HG03095 (cell line): ENCODE measurements at regions not wholly inside any gene's neighbourhood (a gene's known extent, or its start where the extent isn't known, plus 50 kb on each side); places are given as distances from the start of the nearest gene placed in this dataset.
"Not testable (repeated sequence)": the region's sequence is repeated elsewhere in the genome, so short reads cannot be mapped to it uniquely, and the experiment has no call there.

Source experiments
- ATAC-seq: cut with Tn5 transposase; IDR thresholded peaks from one replicate; pipeline ENCODE4 v1.9.1; 2021; ENCODE audit warnings: moderate library complexity; ENCODE audit not compliant: unreplicated experiment

GRCh38 chr9:42239445-42240260, 56.2 kb downstream of the SPATA31A6 start:
- ATAC-seq: not testable (repeated sequence)

- ATAC-seq: not testable (repeated sequence)
Observed at GRCh38 chr9:42240261-42240579, 56.8 kb downstream of the SPATA31A6 start.

- ATAC-seq: not testable (repeated sequence)
Observed at GRCh38 chr9:42243211-42243610, 59.8 kb downstream of the SPATA31A6 start.

- not testable (repeated sequence) for ATAC-seq
Observed at GRCh38 chr9:42243822-42244221, 60.4 kb downstream of the SPATA31A6 start.

GRCh38 chr9:42268729-42269128, 85.3 kb downstream of the SPATA31A6 start:
- ATAC-seq: not testable (repeated sequence)

DNA sequence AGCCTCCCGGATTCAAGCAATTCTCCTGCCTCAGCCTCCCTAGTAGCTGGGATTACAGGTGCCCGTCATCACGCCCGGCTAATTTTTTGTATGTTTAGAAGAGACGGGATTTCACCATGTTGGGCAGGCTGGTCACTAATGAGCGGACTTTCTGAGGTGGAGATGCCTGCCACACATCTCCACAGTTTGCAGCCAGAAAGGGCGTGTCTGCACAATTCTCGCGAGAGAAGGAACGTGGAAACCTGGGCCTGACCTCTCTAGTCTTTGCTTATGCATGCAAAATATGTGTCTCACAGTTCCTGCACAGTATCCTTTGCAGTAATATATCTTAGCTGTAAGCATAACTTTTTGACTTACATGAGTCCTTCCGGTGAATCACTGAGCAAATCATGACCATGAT, 85.7 kb downstream of the SPATA31A6 start:
- not testable (repeated sequence) for ATAC-seq

DNA sequence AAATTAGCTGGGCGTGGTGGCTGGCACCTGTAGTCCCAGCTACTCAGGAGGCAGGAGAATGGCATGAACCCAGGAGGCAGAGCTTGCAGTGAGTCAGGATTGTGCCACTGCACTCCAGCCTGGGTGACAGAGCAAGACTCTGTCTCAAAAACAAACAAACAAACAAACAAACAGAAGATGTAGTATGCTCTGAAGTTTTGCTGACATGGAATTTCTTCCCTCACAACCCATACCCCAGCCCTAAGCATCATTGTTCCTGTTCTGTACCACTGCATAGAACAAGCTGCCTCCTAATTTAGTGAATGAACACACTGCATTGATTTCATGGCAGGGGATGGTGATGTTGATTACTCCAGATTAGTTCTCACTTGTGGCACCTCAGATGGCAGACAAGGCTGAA, 89.7 kb downstream of the SPATA31A6 start:
- ATAC-seq: not testable (repeated sequence)

DNA sequence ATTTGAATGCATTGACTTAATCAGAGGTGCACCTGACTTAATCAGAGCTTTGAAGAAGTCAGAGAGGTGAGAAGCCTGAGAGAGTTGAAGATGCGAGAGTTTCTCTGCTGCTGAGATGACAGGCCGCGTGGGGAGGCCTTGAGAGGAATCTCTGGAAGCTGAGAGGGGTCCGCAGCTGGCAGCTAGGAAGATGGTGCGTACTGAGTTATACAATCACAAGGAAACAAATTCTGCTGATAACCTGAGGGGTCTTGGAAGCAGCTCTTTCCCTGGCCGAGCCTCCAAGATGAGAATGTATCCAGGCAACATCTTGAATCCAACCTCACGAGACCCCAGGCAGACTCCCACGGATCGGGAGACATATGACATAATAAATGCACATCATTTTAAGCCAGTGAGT, 91.7 kb downstream of the SPATA31A6 start:
- ATAC-seq: no peak

DNA sequence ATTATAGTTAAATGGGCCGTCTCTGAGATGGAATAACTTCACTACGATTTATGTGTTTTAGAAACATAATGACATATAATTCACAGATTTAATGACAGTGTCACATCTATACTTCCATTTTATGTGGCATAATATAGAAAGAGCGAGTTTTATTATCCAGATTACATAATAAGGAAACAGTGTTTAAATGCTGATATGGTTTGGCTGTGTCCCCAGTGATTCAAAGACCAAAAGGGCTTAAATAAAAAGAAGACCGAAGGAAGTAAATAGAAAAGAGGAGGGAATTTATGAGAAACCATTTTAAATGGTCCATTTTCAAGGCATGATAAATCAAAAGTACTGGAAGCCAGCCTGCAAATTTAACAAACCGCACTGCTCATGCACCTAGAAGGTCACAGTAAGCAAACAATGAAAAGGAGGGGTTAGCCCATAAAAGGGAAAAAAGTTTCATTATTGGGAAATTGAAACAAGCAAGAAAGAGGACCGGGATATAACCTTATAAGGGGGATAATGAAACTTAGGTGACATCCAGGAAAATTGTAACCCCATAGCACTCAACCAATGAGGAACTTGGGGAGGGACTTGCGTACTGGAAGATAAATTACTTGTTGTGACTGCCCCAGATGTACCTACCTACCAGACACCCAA, 99.2 kb downstream of the SPATA31A6 start:
- ATAC-seq: not testable (repeated sequence)

DNA sequence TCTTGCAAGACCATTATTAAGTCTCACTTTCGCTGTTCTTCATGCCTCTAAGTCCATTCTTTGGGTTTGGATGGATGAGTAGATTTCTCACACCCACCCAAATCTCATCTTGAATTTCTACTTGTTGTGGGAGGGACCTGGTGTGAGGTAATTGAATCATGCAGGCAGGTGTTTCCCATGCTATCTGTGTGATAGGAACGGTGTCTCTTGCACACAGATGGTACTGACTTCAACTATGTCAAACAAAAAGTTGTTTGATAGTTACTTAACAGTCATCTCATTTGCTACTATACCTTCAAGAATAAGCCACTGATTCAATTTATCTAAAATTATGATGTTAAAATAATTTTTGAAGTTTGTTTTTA, 99.7 kb downstream of the SPATA31A6 start:
- not testable (repeated sequence) for ATAC-seq

DNA sequence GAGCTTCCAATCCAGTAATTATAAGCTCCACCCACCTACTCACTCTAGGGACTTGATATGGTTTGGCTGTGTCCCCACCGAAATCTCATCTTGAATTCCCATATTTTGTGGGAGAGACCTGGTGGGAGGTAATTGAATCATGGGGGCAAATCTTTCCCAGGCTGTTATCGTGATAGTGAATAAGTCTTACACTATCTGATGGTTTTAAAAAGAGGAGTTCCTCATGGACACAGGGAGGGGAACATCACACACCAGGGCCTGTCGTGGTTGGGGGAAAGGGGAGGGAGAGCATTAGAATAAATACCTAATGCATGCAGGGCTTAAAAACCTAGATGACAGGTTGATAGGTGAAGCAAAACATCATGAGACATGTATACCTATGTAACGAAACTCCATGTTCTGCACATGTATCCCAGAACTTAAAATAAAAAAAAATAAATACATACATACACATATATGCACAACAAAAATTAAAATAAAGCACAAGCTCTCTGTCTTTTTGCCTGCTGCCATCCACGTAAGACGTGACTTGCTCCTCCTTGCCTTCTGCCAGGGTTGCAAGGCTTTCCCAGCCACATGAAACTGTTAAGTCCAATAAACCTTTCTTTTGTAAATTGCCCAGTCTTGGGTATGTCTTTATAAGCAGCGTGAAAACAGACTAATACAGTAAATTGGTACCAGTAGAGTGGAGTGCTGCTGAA, 102.8 kb downstream of the SPATA31A6 start:
- not testable (repeated sequence) for ATAC-seq

DNA sequence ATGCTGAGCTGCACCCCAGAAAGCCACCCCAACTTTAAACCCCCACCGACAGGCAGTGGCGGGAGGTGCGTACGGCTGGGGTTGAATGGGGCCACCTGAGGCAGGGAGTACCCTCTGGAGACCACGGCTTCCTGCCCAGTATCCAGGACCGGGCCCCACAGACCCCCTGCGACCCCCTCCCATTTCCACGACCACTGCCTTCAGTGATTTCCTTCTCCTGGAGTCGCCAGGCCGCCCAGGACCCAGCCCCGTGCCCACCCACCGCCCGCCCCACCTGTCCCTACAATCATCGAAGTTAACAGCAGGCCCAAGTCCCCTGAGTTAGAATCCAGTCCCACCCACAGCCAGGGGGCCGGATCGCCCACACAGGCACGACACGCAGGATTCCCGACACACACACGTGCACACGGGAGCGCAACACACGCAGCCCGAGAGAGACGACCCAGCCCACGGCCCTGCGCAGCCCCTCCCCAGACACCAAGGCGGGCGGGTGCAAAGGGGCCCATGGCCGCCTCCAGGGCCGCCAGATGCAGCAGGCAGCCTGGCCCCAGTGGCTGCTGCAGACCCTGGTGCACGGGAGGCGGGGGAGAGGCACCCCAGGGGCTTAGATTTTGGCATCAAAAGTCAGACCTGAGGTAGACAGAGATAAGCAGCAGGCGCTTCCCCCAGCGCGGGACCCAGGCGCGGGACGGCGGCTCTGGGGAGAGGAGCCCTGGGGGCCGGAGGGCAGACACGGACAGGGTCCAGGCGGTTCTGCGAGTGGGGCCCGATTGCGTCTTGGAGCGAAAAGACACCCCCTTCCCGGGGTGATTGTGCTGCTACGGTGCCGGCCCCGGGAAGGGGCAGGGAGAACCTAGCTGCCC, 104.8 kb downstream of the SPATA31A6 start:
- ATAC-seq: not testable (repeated sequence)

DNA sequence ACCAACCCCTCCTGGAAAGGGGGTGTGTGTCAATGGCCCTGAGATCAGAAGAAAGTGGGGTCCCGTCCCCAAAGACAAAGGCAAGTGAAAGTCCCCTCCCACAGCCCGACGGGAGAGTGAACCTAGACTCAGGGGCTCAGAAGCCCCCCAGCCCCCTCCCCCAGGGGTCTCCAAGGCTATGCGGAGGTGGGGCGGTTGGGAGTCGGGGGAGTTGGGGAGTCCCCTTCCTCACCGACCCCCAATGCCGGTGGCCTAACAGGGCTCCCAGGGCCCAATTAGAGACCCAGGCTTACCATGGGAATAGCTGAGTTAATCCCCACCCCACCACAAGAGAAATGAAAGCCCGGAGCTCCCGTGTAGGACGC, 105.4 kb downstream of the SPATA31A6 start:
- not testable (repeated sequence) for ATAC-seq

GRCh38 chr9:42300124-42300523, 116.7 kb downstream of the SPATA31A6 start:
- ATAC-seq: not testable (repeated sequence)

- not testable (repeated sequence) for ATAC-seq
Observed at GRCh38 chr9:42306625-42307024, 123.2 kb downstream of the SPATA31A6 start.

DNA sequence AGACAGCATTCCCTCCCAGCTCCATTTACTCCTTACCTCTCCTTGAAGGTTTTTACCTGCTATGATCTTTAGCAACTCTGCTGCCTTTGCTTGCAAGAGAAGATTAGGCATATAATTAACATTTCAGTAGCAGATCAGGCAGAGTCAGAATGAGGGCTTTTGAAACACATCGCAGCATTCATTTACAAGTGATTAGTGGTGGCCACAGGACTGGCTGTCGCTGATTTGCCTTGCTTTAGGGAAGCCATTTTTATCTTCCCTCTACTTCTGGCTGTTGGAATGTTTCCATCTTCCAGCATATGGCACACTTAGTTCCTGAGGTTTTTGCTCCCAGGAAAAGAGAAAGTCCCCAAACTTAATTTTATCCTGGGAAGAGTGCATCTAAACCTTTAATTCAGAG, 124.0 kb downstream of the SPATA31A6 start:
- not testable (repeated sequence) for ATAC-seq

DNA sequence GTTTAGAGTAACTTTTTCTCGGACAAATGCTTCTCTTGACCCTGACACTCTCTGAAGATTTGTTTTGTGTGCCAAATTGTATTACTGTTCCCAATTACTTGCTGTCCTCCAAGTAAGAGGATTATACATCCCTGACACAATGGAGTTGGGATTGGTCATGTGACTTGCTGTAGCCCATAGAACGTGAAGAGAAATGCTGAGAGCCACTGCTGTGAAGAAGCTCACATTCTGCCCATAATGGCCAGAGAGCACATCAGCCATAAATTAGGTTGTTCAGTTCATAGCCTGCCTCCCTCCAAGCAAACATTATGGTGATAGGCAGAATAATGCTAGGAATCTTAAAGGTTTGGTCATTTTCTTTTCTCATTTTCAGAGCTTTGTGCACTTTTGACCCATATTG, 127.5 kb downstream of the SPATA31A6 start:
- not testable (repeated sequence) for ATAC-seq

GRCh38 chr9:42316026-42316425, 132.6 kb downstream of the SPATA31A6 start:
- not testable (repeated sequence) for ATAC-seq

DNA sequence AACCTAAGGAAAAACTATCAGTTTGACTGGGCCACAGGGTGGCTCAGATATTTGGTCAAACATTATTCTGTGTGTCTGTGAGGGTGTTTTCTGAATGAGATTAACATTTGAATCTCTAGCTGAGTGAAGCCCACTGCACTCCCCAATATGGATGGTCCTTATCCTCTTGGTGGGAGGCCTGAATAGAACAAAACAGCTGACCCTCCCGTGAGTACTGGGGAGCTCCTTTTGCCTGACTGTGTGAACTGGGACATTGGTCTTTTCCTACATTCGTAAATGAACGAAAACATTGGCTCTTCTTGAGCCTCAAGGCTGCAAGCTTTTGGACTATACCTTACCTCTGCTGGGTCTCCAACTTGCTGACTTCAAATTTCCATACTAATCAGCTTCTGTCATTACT, 134.2 kb downstream of the SPATA31A6 start:
- not testable (repeated sequence) for ATAC-seq

DNA sequence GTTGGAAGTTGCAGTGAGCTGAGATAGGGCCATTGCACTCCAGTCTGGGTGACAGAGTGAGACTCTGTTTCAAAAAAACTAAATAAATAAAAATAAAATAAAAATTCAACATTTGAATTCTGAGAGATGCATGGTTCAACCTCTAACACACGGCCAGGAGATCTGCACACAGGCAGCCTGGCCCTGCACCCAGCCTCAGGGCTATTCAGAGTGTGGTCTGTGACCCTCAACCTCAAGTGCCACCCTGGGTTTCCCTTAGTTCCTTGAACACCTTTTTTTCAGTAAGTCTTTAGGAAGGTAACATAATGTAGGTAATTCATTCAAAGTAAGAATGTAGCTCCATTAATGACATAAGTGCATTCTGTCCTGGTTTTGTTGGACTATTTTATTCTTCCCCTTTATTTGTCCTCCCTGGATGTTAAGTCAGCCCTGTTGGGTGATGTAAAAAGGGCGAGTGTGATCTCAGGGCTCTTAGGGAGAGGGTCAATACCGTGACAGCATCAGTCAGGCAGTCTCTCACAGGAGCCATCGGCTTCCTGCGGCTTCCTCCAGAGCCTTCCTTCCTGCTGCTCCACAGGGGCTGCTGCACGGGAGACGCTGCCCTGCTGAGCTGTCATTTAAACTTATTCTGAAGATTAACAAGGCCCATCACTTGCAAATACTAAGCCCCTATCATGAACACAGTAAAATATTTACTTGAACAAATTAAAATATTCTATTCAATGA, 139.8 kb downstream of the SPATA31A6 start:
- ATAC-seq: not testable (repeated sequence)
